ENCODE measurements at regions not wholly inside any gene's neighbourhood (a gene's known extent, or its start where the extent isn't known, plus 50 kb on each side); places are given as distances from the start of the nearest gene placed in this dataset.

DNA sequence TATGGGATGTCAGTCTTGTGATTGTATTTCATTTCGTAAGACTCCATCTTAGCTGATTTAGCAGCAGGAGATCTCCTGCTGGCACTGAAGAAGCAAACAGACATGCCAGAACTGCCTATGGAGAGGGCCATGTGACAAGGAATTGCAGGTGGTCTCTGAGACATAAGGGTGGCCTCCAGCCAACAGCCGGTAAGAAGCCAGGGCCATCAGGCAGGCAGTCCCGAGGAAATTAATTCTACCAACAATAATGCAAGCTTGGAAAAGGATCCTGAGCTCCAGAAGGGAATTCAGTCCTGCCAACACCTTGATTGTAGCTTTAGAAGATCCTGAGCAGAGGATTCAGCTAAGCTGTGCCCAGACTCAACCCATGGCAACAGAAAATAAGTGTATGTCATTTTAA is 87.1 kb upstream of the DNAJC10 start:
- no peak overlapping the region for H2AFZ ChIP-seq
- Mint-ChIP-seq H3K36me3 (ENCODE audit: low read depth) (no peaks in the 10 kb centered on the region), H3K9me3 (no peaks in the 10 kb centered on the region), H3K27ac (no peak overlapping the region), H3K27me3 (ENCODE audit: insufficient read depth, low read depth, poor library complexity) (no peaks in the 10 kb centered on the region), H3K4me1 (peaks cover 51% of the 10 kb centered on the region), H3K4me3 (no peak overlapping the region)
- no peaks in the 10 kb centered on the region for H3F3A ChIP-seq (replicated peaks; ENCODE audit: low read depth)
- no peak for DNase-seq (ENCODE audit: low spot score)
- no peak for ATAC-seq
- H3K27ac ChIP-seq (ENCODE audit: low read depth), result no peak overlapping the region
- no peak for TF ChIP-seq ZNF114 (CRISPR knock-in tag; IDR thresholded peaks at IDR 0.05)
- TF ChIP-seq, protein P1, sequence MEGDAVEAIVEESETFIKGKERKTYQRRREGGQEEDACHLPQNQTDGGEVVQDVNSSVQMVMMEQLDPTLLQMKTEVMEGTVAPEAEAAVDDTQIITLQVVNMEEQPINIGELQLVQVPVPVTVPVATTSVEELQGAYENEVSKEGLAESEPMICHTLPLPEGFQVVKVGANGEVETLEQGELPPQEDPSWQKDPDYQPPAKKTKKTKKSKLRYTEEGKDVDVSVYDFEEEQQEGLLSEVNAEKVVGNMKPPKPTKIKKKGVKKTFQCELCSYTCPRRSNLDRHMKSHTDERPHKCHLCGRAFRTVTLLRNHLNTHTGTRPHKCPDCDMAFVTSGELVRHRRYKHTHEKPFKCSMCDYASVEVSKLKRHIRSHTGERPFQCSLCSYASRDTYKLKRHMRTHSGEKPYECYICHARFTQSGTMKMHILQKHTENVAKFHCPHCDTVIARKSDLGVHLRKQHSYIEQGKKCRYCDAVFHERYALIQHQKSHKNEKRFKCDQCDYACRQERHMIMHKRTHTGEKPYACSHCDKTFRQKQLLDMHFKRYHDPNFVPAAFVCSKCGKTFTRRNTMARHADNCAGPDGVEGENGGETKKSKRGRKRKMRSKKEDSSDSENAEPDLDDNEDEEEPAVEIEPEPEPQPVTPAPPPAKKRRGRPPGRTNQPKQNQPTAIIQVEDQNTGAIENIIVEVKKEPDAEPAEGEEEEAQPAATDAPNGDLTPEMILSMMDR (conservative IDR thresholded peaks at IDR 0.05; ENCODE audit: low read depth in 2 of 2), result no peak
- no peak for TF ChIP-seq EZH2 (IDR thresholded peaks at IDR 0.05; ENCODE audit: low read depth, unreplicated experiment)
- no peak for TF ChIP-seq JUNB (IDR thresholded peaks at IDR 0.05; ENCODE audit: unreplicated experiment)
- no peak for TF ChIP-seq STAT1 (IDR thresholded peaks at IDR 0.05; ENCODE audit: unreplicated experiment)
- TF ChIP-seq, protein P2, sequence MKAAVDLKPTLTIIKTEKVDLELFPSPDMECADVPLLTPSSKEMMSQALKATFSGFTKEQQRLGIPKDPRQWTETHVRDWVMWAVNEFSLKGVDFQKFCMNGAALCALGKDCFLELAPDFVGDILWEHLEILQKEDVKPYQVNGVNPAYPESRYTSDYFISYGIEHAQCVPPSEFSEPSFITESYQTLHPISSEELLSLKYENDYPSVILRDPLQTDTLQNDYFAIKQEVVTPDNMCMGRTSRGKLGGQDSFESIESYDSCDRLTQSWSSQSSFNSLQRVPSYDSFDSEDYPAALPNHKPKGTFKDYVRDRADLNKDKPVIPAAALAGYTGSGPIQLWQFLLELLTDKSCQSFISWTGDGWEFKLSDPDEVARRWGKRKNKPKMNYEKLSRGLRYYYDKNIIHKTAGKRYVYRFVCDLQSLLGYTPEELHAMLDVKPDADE (IDR thresholded peaks at IDR 0.05), result no peak
- TF ChIP-seq, protein P3, sequence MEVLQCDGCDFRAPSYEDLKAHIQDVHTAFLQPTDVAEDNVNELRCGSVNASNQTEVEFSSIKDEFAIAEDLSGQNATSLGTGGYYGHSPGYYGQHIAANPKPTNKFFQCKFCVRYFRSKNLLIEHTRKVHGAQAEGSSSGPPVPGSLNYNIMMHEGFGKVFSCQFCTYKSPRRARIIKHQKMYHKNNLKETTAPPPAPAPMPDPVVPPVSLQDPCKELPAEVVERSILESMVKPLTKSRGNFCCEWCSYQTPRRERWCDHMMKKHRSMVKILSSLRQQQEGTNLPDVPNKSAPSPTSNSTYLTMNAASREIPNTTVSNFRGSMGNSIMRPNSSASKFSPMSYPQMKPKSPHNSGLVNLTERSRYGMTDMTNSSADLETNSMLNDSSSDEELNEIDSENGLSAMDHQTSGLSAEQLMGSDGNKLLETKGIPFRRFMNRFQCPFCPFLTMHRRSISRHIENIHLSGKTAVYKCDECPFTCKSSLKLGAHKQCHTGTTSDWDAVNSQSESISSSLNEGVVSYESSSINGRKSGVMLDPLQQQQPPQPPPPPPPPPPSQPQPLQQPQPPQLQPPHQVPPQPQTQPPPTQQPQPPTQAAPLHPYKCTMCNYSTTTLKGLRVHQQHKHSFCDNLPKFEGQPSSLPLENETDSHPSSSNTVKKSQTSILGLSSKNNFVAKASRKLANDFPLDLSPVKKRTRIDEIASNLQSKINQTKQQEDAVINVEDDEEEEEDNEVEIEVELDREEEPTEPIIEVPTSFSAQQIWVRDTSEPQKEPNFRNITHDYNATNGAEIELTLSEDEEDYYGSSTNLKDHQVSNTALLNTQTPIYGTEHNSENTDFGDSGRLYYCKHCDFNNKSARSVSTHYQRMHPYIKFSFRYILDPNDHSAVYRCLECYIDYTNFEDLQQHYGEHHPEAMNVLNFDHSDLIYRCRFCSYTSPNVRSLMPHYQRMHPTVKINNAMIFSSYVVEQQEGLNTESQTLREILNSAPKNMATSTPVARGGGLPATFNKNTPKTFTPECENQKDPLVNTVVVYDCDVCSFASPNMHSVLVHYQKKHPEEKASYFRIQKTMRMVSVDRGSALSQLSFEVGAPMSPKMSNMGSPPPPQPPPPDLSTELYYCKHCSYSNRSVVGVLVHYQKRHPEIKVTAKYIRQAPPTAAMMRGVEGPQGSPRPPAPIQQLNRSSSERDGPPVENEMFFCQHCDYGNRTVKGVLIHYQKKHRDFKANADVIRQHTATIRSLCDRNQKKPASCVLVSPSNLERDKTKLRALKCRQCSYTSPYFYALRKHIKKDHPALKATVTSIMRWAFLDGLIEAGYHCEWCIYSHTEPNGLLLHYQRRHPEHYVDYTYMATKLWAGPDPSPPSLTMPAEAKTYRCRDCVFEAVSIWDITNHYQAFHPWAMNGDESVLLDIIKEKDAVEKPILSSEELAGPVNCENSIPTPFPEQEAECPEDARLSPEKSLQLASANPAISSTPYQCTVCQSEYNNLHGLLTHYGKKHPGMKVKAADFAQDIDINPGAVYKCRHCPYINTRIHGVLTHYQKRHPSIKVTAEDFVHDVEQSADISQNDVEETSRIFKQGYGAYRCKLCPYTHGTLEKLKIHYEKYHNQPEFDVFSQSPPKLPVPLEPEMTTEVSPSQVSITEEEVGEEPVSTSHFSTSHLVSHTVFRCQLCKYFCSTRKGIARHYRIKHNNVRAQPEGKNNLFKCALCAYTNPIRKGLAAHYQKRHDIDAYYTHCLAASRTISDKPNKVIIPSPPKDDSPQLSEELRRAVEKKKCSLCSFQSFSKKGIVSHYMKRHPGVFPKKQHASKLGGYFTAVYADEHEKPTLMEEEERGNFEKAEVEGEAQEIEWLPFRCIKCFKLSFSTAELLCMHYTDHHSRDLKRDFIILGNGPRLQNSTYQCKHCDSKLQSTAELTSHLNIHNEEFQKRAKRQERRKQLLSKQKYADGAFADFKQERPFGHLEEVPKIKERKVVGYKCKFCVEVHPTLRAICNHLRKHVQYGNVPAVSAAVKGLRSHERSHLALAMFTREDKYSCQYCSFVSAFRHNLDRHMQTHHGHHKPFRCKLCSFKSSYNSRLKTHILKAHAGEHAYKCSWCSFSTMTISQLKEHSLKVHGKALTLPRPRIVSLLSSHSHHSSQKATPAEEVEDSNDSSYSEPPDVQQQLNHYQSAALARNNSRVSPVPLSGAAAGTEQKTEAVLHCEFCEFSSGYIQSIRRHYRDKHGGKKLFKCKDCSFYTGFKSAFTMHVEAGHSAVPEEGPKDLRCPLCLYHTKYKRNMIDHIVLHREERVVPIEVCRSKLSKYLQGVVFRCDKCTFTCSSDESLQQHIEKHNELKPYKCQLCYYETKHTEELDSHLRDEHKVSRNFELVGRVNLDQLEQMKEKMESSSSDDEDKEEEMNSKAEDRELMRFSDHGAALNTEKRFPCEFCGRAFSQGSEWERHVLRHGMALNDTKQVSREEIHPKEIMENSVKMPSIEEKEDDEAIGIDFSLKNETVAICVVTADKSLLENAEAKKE (CRISPR knock-in tag; IDR thresholded peaks at IDR 0.05), result no peak
- TF ChIP-seq ZNF331 (CRISPR knock-in tag; IDR thresholded peaks at IDR 0.05; ENCODE audit: low read depth), result no peak
- TF ChIP-seq, protein P4, sequence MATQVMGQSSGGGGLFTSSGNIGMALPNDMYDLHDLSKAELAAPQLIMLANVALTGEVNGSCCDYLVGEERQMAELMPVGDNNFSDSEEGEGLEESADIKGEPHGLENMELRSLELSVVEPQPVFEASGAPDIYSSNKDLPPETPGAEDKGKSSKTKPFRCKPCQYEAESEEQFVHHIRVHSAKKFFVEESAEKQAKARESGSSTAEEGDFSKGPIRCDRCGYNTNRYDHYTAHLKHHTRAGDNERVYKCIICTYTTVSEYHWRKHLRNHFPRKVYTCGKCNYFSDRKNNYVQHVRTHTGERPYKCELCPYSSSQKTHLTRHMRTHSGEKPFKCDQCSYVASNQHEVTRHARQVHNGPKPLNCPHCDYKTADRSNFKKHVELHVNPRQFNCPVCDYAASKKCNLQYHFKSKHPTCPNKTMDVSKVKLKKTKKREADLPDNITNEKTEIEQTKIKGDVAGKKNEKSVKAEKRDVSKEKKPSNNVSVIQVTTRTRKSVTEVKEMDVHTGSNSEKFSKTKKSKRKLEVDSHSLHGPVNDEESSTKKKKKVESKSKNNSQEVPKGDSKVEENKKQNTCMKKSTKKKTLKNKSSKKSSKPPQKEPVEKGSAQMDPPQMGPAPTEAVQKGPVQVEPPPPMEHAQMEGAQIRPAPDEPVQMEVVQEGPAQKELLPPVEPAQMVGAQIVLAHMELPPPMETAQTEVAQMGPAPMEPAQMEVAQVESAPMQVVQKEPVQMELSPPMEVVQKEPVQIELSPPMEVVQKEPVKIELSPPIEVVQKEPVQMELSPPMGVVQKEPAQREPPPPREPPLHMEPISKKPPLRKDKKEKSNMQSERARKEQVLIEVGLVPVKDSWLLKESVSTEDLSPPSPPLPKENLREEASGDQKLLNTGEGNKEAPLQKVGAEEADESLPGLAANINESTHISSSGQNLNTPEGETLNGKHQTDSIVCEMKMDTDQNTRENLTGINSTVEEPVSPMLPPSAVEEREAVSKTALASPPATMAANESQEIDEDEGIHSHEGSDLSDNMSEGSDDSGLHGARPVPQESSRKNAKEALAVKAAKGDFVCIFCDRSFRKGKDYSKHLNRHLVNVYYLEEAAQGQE (IDR thresholded peaks at IDR 0.05; ENCODE audit: unreplicated experiment), result no peak
- TF ChIP-seq EZH2phosphoT487 (IDR thresholded peaks at IDR 0.05; ENCODE audit: unreplicated experiment), result no peak
- no peak for TF ChIP-seq CREB1 (CRISPR knock-in tag; IDR thresholded peaks at IDR 0.05; ENCODE audit: low read depth)
- TF ChIP-seq NANOG (IDR thresholded peaks at IDR 0.05; ENCODE audit: borderline replicate concordance), result no peak
- H3K4me3 ChIP-seq, result no peak overlapping the region
- no peaks in the 10 kb centered on the region; the same call in 1 of the 2 replicates for H3K9me2 ChIP-seq (ENCODE audit: insufficient read depth)
- H3K27me3 ChIP-seq (ENCODE audit: insufficient read depth), result no peaks in the 10 kb centered on the region
- H3K4me1 ChIP-seq (ENCODE audit: insufficient read depth), result peaks cover 53% of the 10 kb centered on the region
- H3K79me2 ChIP-seq (replicated peaks; ENCODE audit: insufficient read depth), result no peaks in the 10 kb centered on the region
- H3K36me3 ChIP-seq (ENCODE audit: insufficient read depth), result no peaks in the 10 kb centered on the region
- H3K4me2 ChIP-seq, result no peak overlapping the region
- no peaks in the 10 kb centered on the region for H4K20me1 ChIP-seq (replicated peaks; ENCODE audit: insufficient read depth)
